ENCODE measurements at regions not wholly inside any gene's neighbourhood (a gene's known extent, or its start where the extent isn't known, plus 50 kb on each side); places are given as distances from the start of the nearest gene placed in this dataset.

GRCh38 chr1:188154761-188155160, 1326.0 kb downstream of the PLA2G4A start:
- no peak for DNase-seq
- Histone ChIP-seq H3K9me3 (no peaks in the 10 kb centered on the region), H3K4me3 (no peak overlapping the region), H3K36me3 (no peaks in the 10 kb centered on the region), H3K27me3 (no peaks in the 10 kb centered on the region), H3K27ac (no peak overlapping the region), H3K4me1 (no peaks in the 10 kb centered on the region)
- no peak for TF ChIP-seq POLR2A (IDR thresholded peaks at IDR 0.05)
- no peak for TF ChIP-seq CTCF (IDR thresholded peaks at IDR 0.05)
- WGBS, 2 donors, result 53 to 86% methylated on average over 3 of the region's 3 CpGs
- intact Hi-C loops (cut with DNase I), result no loop called here

GRCh38 chr1:188155261-188155660, 1326.5 kb downstream of the PLA2G4A start:
- TF ChIP-seq CTCF (IDR thresholded peaks at IDR 0.05) (no peak), POLR2A (IDR thresholded peaks at IDR 0.05) (no peak)
- intact Hi-C loops (cut with DNase I), result no loop called here
- H3K4me3 ChIP-seq, result no peak overlapping the region

GRCh38 chr1:188164459-188164858, 1335.7 kb downstream of the PLA2G4A start:
- H3K4me3 ChIP-seq, result no peak overlapping the region
- no peak overlapping the region for H3K27ac ChIP-seq
- no peak for DNase-seq
- intact Hi-C loops (cut with DNase I), result no loop called here
- no peaks in the 10 kb centered on the region for H3K9me3 ChIP-seq
- H3K27me3 ChIP-seq, result no peaks in the 10 kb centered on the region
- H3K4me1 ChIP-seq, result no peaks in the 10 kb centered on the region
- 72 to 78% methylated on average over 3 of the region's 3 CpGs for WGBS, 2 donors
- TF ChIP-seq POLR2A (IDR thresholded peaks at IDR 0.05), result no peak
- no peak for TF ChIP-seq CTCF (IDR thresholded peaks at IDR 0.05)
- H3K36me3 ChIP-seq, result no peaks in the 10 kb centered on the region

More at GRCh38 chr1:188155261-188155660, 1326.5 kb downstream of the PLA2G4A start:
- Histone ChIP-seq H3K27ac (no peak overlapping the region), H3K9me3 (no peaks in the 10 kb centered on the region), H3K36me3 (no peaks in the 10 kb centered on the region), H3K4me1 (no peaks in the 10 kb centered on the region), H3K27me3 (no peaks in the 10 kb centered on the region)
- no peak for DNase-seq

- H3K36me3 ChIP-seq, result no peaks in the 10 kb centered on the region
- no peak for DNase-seq
- no peaks in the 10 kb centered on the region for H3K4me1 ChIP-seq
- WGBS, 2 donors, result 69 to 85% methylated on average over 1 of the region's 1 CpG
- no peaks in the 10 kb centered on the region for H3K27me3 ChIP-seq
- intact Hi-C loops (cut with DNase I), result no loop called here
- H3K9me3 ChIP-seq, result no peaks in the 10 kb centered on the region
- H3K27ac ChIP-seq, result no peak overlapping the region
- TF ChIP-seq CTCF (IDR thresholded peaks at IDR 0.05), result no peak
- H3K4me3 ChIP-seq, result no peak overlapping the region
These were observed 1337.9 kb downstream of the PLA2G4A start for GRCh38 chr1:188166654-188167053.

- Histone ChIP-seq H3K9me3 (no peaks in the 10 kb centered on the region), H3K4me3 (no peak overlapping the region), H3K27me3 (no peaks in the 10 kb centered on the region), H3K4me1 (no peaks in the 10 kb centered on the region), H3K27ac (no peak overlapping the region), H3K36me3 (no peaks in the 10 kb centered on the region)
- DNase-seq, result no peak
- intact Hi-C loops (cut with DNase I), result no loop called here
- 29 to 70% methylated on average over 1 of the region's 1 CpG for WGBS, 2 donors
- TF ChIP-seq CTCF (IDR thresholded peaks at IDR 0.05) (no peak), POLR2A (IDR thresholded peaks at IDR 0.05) (no peak)
These were observed 1341.2 kb downstream of the PLA2G4A start for GRCh38 chr1:188169971-188170370.

All from esophagus squamous epithelium (tissue), 5 donors.